ENCODE measurements at regions not wholly inside any gene's neighbourhood (a gene's known extent, or its start where the extent isn't known, plus 50 kb on each side); places are given as distances from the start of the nearest gene placed in this dataset.

- H3K4me3 ChIP-seq (ENCODE audit: low read depth, low read length): no peak overlapping the region
- DNase-seq (ENCODE audit: low read depth): no peak
- TF ChIP-seq, protein P1, sequence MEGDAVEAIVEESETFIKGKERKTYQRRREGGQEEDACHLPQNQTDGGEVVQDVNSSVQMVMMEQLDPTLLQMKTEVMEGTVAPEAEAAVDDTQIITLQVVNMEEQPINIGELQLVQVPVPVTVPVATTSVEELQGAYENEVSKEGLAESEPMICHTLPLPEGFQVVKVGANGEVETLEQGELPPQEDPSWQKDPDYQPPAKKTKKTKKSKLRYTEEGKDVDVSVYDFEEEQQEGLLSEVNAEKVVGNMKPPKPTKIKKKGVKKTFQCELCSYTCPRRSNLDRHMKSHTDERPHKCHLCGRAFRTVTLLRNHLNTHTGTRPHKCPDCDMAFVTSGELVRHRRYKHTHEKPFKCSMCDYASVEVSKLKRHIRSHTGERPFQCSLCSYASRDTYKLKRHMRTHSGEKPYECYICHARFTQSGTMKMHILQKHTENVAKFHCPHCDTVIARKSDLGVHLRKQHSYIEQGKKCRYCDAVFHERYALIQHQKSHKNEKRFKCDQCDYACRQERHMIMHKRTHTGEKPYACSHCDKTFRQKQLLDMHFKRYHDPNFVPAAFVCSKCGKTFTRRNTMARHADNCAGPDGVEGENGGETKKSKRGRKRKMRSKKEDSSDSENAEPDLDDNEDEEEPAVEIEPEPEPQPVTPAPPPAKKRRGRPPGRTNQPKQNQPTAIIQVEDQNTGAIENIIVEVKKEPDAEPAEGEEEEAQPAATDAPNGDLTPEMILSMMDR (conservative IDR thresholded peaks at IDR 0.05; ENCODE audit: low read depth, low read length): no peak
Measured at GRCh38 chr18:78034755-78035154, 785.1 kb downstream of the GALR1 start.

- TF ChIP-seq, protein P1 (conservative IDR thresholded peaks at IDR 0.05; ENCODE audit: low read depth, low read length): no peak
- no peak overlapping the region for H3K4me3 ChIP-seq (ENCODE audit: low read depth, low read length)
- no peak for DNase-seq (ENCODE audit: low read depth)
Measured at GRCh38 chr18:78041218-78041617, 791.6 kb downstream of the GALR1 start.

- TF ChIP-seq, protein P1 (conservative IDR thresholded peaks at IDR 0.05; ENCODE audit: low read depth, low read length): no peak
- no peak overlapping the region for H3K4me3 ChIP-seq (ENCODE audit: low read depth, low read length)
- DNase-seq (ENCODE audit: low read depth): no peak
Measured at GRCh38 chr18:78046631-78047030, 797.0 kb downstream of the GALR1 start.

DNA sequence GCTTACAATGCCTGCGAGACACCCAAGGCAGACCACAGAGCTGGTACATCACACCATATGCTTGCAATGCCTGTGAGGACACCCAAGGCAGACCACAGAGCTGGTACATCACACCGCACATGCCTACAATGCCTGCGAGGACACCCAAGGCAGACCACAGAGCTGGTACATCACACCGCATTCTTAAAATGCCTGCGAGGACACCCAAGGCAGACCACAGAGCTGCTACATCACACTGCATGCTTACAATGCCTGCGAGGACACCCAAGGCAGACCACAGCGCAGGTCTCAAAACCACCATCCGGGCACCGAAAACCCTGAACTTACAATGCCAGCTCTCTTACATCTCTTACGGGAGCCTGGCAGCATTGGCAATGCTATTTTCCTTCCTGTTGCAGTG lies 799.6 kb downstream of the GALR1 start:
- no peak overlapping the region for H3K4me3 ChIP-seq (ENCODE audit: low read depth, low read length)
- TF ChIP-seq, protein P1 (conservative IDR thresholded peaks at IDR 0.05; ENCODE audit: low read depth, low read length): no peak
- DNase-seq (ENCODE audit: low read depth): no peak

GRCh38 chr18:78054801-78055200 lies 805.2 kb downstream of the GALR1 start:
- TF ChIP-seq, protein P1 (conservative IDR thresholded peaks at IDR 0.05; ENCODE audit: low read depth, low read length): no peak
- no peak overlapping the region for H3K4me3 ChIP-seq (ENCODE audit: low read depth, low read length)
- DNase-seq (ENCODE audit: low read depth): no peak

GRCh38 chr18:78056011-78056410 lies 806.4 kb downstream of the GALR1 start:
- TF ChIP-seq, protein P1 (conservative IDR thresholded peaks at IDR 0.05; ENCODE audit: low read depth, low read length): no peak
- no peak for DNase-seq (ENCODE audit: low read depth)
- H3K4me3 ChIP-seq (ENCODE audit: low read depth, low read length): no peak overlapping the region

GRCh38 chr18:78069784-78070664 lies 820.4 kb downstream of the GALR1 start:
- no peak overlapping the region for H3K4me3 ChIP-seq (ENCODE audit: low read depth, low read length)
- no peak for DNase-seq (ENCODE audit: low read depth)
- TF ChIP-seq, protein P1 (conservative IDR thresholded peaks at IDR 0.05; ENCODE audit: low read depth, low read length): no peak
